PC-3 (cell line): ENCODE measurements at regions not wholly inside any gene's neighbourhood (a gene's known extent, or its start where the extent isn't known, plus 50 kb on each side); places are given as distances from the start of the nearest gene placed in this dataset.

Experiments
- ATAC-seq: fragments of 200-7000 bp; cut with Tn5 transposase; 2 replicates; pipeline ENCODE4 v1.9.1; 2020; ENCODE audit warnings: mild to moderate bottlenecking, moderate library complexity
- BruUV-seq: library from RNA; stranded (reverse); fragments of 400-500 nt; replicated peaks from 2 replicates; lab custom pipeline; 2021; lab: Mats Ljungman, UMichigan
- CTCF ChIA-PET: fragments of 300-600 bp; sonication (Branson Sonifier 250); formaldehyde crosslinking; loops from one replicate; lab custom pipeline; 2022; ENCODE audit warnings: antibody characterized with exemption; lab: Charles Lee
- POLR2A ChIA-PET: fragments of 300-600 bp; sonication (Branson Sonifier 250); formaldehyde crosslinking; loops from one replicate; lab custom pipeline; 2022; ENCODE audit warnings: antibody characterized with exemption; ENCODE audit not compliant: unreplicated experiment; lab: Charles Lee
- DNase-seq: peaks from one replicate; pipeline ENCODE4 v3.0.0-alpha.2; 2015
- H2AFZ ChIP-seq: fragments of 300-600 bp; sonication (generic); 2 replicates; pipeline ENCODE4 v1.6.0; 2016; ENCODE audit warnings: antibody characterized with exemption, low read length
- H3F3A ChIP-seq: fragments of 300-600 bp; sonication (generic); one replicate; pipeline ENCODE4 v1.6.0; 2017; ENCODE audit warnings: antibody characterized with exemption, low read length, control low read depth, mild to moderate bottlenecking; ENCODE audit not compliant: unreplicated experiment
- H3K27ac ChIP-seq: fragments of 300-600 bp; sonication (generic); 2 replicates; pipeline ENCODE4 v1.5.1; 2016; ENCODE audit warnings: mild to moderate bottlenecking, low read length
- H3K27me3 ChIP-seq: fragments of 300-600 bp; sonication (generic); 2 replicates; pipeline ENCODE4 v1.6.1; 2016; ENCODE audit warnings: low read length, mixed read lengths
- H3K36me3 ChIP-seq: fragments of 300-600 bp; sonication (generic); 2 replicates; pipeline ENCODE4 v1.6.1; 2016; ENCODE audit warnings: low read depth, mixed run types, low read length, mixed read lengths
- H3K4me1 ChIP-seq: fragments of 300-600 bp; sonication (generic); 2 replicates; pipeline ENCODE4 v1.5.1; 2016; ENCODE audit warnings: low read length; ENCODE audit not compliant: insufficient read depth
- H3K4me2 ChIP-seq: fragments of 300-600 bp; sonication (generic); 2 replicates; pipeline ENCODE4 v1.6.0; 2016; ENCODE audit warnings: low read length
- H3K4me3 ChIP-seq: fragments of 300-600 bp; sonication (generic); 2 replicates; pipeline ENCODE4 v1.5.1; 2016; ENCODE audit warnings: mild to moderate bottlenecking, low read length, mixed read lengths
- H3K79me2 ChIP-seq: fragments of 300-600 bp; sonication (generic); 2 replicates; pipeline ENCODE4 v1.6.1; 2017; ENCODE audit warnings: low read length, mixed read lengths
- H3K9ac ChIP-seq: fragments of 300-600 bp; sonication (generic); 2 replicates; pipeline ENCODE4 v1.6.0; 2016; ENCODE audit warnings: mild to moderate bottlenecking, low read length
- H3K9me2 ChIP-seq: fragments of 300-600 bp; sonication (generic); replicated peaks from 2 replicates; pipeline ENCODE4 v1.6.1; 2016; ENCODE audit warnings: mixed run types, low read length, mixed read lengths
- H3K9me3 ChIP-seq: fragments of 300-600 bp; sonication (generic); 2 replicates; pipeline ENCODE4 v1.6.1; 2016; ENCODE audit warnings: low read length, mixed read lengths
- H4K20me1 ChIP-seq: fragments of 300-600 bp; sonication (generic); 2 replicates; pipeline ENCODE4 v1.6.1; 2016; ENCODE audit warnings: low read length, mixed read lengths
- CTCF ChIP-seq: fragments of 300-600 bp; sonication (generic); conservative IDR thresholded peaks from 2 replicates; pipeline ENCODE4 v1.5.1; 2017; ENCODE audit warnings: antibody characterized with exemption, low read depth, mild to moderate bottlenecking, low read length
- EZH2 ChIP-seq: fragments of 300-600 bp; sonication (generic); IDR thresholded peaks from one replicate; pipeline ENCODE4 v1.6.1; 2017; ENCODE audit warnings: antibody characterized with exemption, mild to moderate bottlenecking, low read length; ENCODE audit not compliant: unreplicated experiment
- EZH2phosphoT487 ChIP-seq: fragments of 300-600 bp; sonication (generic); IDR thresholded peaks from 2 replicates; pipeline ENCODE4 v1.6.1; 2018; ENCODE audit warnings: mild to moderate bottlenecking, antibody characterized with exemption, low read length, borderline replicate concordance
- intact Hi-C: fragments of 100-400 bp; cut with micrococcal nuclease; formaldehyde crosslinking; loops from 2 replicates; pipeline ENCODE4 v1.9.0; 2023

GRCh38 chr1:200478945-200479558, 69.2 kb upstream of the ZNF281 start:
- DNase-seq: no peak
- H4K20me1 ChIP-seq: no peaks in the 10 kb centered on the region
- no peak for TF ChIP-seq EZH2phosphoT487
- no peak for TF ChIP-seq EZH2
- TF ChIP-seq CTCF: no peak
- POLR2A ChIA-PET: no interaction called here
- 0 out of 2 replicates have a peak overlapping the region, but pooled peaks have one; percentile 82 for H3K27ac ChIP-seq
- no peak overlapping the region for H3K9ac ChIP-seq
- intact Hi-C loops: no loop called here
- H3K36me3 ChIP-seq: no peaks in the 10 kb centered on the region
- CTCF ChIA-PET: no interaction called here
- H3K9me3 ChIP-seq: no peaks in the 10 kb centered on the region
- no peak for ATAC-seq
- H3K4me2 ChIP-seq: no peak overlapping the region
- BruUV-seq: no TSS peak
- H3F3A ChIP-seq: no peaks in the 10 kb centered on the region
- no peak overlapping the region for H2AFZ ChIP-seq
- no peaks in the 10 kb centered on the region for H3K79me2 ChIP-seq
- no peak overlapping the region for H3K4me3 ChIP-seq
- no peaks in the 10 kb centered on the region for H3K9me2 ChIP-seq
- peaks cover 36% of the 10 kb centered on the region for H3K4me1 ChIP-seq
- H3K27me3 ChIP-seq: no peaks in the 10 kb centered on the region

GRCh38 chr1:200478239-200478623, 68.4 kb upstream of the ZNF281 start:
- no TSS peak for BruUV-seq
- ChIA-PET CTCF (interaction anchor here (0.6 kb wide), 1 partner anchor 313 kb away, joined by 3 read pairs; no protein-coding TSS in a partner anchor), POLR2A (interaction anchor here (0.6 kb wide), 1 partner anchor 83 kb away, joined by 9 read pairs; no protein-coding TSS in a partner anchor)
- H2AFZ ChIP-seq: no peak overlapping the region
- no peaks in the 10 kb centered on the region for H3K9me3 ChIP-seq
- peak overlapping the region; percentile 41 for H3K4me2 ChIP-seq
- H3K4me3 ChIP-seq: 0 out of 2 replicates have a peak overlapping the region, but pooled peaks have one; percentile 1
- no peaks in the 10 kb centered on the region for H3K27me3 ChIP-seq
- no peaks in the 10 kb centered on the region for H3K36me3 ChIP-seq
- no peaks in the 10 kb centered on the region for H3K79me2 ChIP-seq
- intact Hi-C loops: no loop called here
- no peaks in the 10 kb centered on the region for H3K9me2 ChIP-seq
- H4K20me1 ChIP-seq: no peaks in the 10 kb centered on the region
- ATAC-seq (peak; percentile 5; the same call in 1 of the 2 replicates), DNase-seq (no peak)
- peak overlapping the region; percentile 43 for H3K9ac ChIP-seq
- TF ChIP-seq CTCF: no peak
- TF ChIP-seq EZH2: no peak
- TF ChIP-seq EZH2phosphoT487: no peak
- H3K27ac ChIP-seq: peak overlapping the region; percentile 82
- H3K4me1 ChIP-seq: peaks cover 36% of the 10 kb centered on the region
- H3F3A ChIP-seq: no peaks in the 10 kb centered on the region

DNA sequence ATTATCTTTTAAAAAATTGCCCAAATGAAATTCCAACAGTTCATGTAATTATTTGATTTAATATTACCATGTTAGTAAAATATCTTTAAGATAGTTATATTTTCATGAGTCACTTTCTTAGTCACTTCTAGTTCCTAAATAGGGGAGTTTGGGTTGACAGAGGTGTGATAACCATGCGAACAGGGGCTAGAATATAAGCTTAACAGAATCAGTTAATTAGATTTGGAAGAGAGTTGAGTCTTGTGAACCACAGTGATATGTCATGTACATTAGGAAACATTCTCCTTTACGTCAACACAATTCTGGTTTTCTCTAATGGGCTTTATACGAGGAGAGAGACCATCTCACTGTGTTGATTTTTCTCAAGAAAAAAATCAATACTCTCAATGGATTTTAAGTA, 64.8 kb upstream of the ZNF281 start:
- ChIA-PET POLR2A (interaction anchor here (1.0 kb wide), 1 partner anchor 8 kb away, joined by 5 read pairs; no protein-coding TSS in a partner anchor), CTCF (no interaction called here)
- Histone ChIP-seq H3K4me3 (no peak overlapping the region), H3K4me1 (peaks cover 30% of the 10 kb centered on the region), H4K20me1 (no peaks in the 10 kb centered on the region), H3K9ac (no peak overlapping the region), H3K27ac (no peak overlapping the region), H3K9me2 (no peaks in the 10 kb centered on the region), H3F3A (no peaks in the 10 kb centered on the region), H2AFZ (no peak overlapping the region), H3K27me3 (no peaks in the 10 kb centered on the region), H3K79me2 (no peaks in the 10 kb centered on the region), H3K9me3 (no peaks in the 10 kb centered on the region), H3K36me3 (no peaks in the 10 kb centered on the region), H3K4me2 (no peak overlapping the region)
- ATAC-seq (no peak), DNase-seq (no peak)
- no TSS peak for BruUV-seq
- intact Hi-C loops: no loop called here
- no peak for TF ChIP-seq EZH2phosphoT487
- no peak for TF ChIP-seq EZH2
- TF ChIP-seq CTCF: no peak
